ENCODE measurements at regions not wholly inside any gene's neighbourhood (a gene's known extent, or its start where the extent isn't known, plus 50 kb on each side); places are given as distances from the start of the nearest gene placed in this dataset.
"Not testable (repeated sequence)": the region's sequence is repeated elsewhere in the genome, so short reads cannot be mapped to it uniquely, and the experiment has no call there.

- H3K27me3 ChIP-seq (ENCODE audit: insufficient read depth, poor library complexity, severe bottlenecking) = no peaks in the 10 kb centered on the region
- no peaks in the 10 kb centered on the region for H3K4me1 ChIP-seq (ENCODE audit: insufficient read depth, poor library complexity, severe bottlenecking)
- ATAC-seq (ENCODE audit: low read depth) (no peak), DNase-seq (ENCODE audit: low spot score) (no peak)
- no peak overlapping the region for H3K27ac ChIP-seq (ENCODE audit: poor library complexity, severe bottlenecking)
- no peaks in the 10 kb centered on the region for H3K36me3 ChIP-seq (ENCODE audit: low read depth)
- TF ChIP-seq CTCF (IDR thresholded peaks at IDR 0.05; ENCODE audit: poor library complexity, severe bottlenecking) = no peak
- H3K9me3 ChIP-seq (ENCODE audit: severe bottlenecking) = no peaks in the 10 kb centered on the region
- H3K4me3 ChIP-seq (ENCODE audit: severe bottlenecking) = no peak overlapping the region
Observed at GRCh38 chr2:194291104-194291503, 1365.9 kb upstream of the SLC39A10 start.

GRCh38 chr2:194289712-194290346 lies 1367.2 kb upstream of the SLC39A10 start:
- Histone ChIP-seq H3K36me3 (ENCODE audit: low read depth) (no peaks in the 10 kb centered on the region), H3K27ac (ENCODE audit: poor library complexity, severe bottlenecking) (no peak overlapping the region), H3K27me3 (ENCODE audit: insufficient read depth, poor library complexity, severe bottlenecking) (no peaks in the 10 kb centered on the region), H3K9me3 (ENCODE audit: severe bottlenecking) (no peaks in the 10 kb centered on the region), H3K4me1 (ENCODE audit: insufficient read depth, poor library complexity, severe bottlenecking) (no peaks in the 10 kb centered on the region), H3K4me3 (ENCODE audit: severe bottlenecking) (no peak overlapping the region)
- DNase-seq (ENCODE audit: low spot score) = no peak
- no peak for ATAC-seq (ENCODE audit: low read depth)
- no peak for TF ChIP-seq CTCF (IDR thresholded peaks at IDR 0.05; ENCODE audit: poor library complexity, severe bottlenecking)

- H3K4me3 ChIP-seq (ENCODE audit: severe bottlenecking); H3K4me1 ChIP-seq (ENCODE audit: insufficient read depth, poor library complexity, severe bottlenecking); DNase-seq (ENCODE audit: low spot score); H3K36me3 ChIP-seq (ENCODE audit: low read depth); H3K9me3 ChIP-seq (ENCODE audit: severe bottlenecking); ATAC-seq (ENCODE audit: low read depth); H3K27ac ChIP-seq (ENCODE audit: poor library complexity, severe bottlenecking); H3K27me3 ChIP-seq (ENCODE audit: insufficient read depth, poor library complexity, severe bottlenecking): not testable (repeated sequence)
Observed at GRCh38 chr2:194276667-194277066, 1380.4 kb upstream of the SLC39A10 start.

- no peaks in the 10 kb centered on the region for H3K9me3 ChIP-seq (ENCODE audit: severe bottlenecking)
- no peaks in the 10 kb centered on the region for H3K36me3 ChIP-seq (ENCODE audit: low read depth)
- H3K4me1 ChIP-seq (ENCODE audit: insufficient read depth, poor library complexity, severe bottlenecking) = no peaks in the 10 kb centered on the region
- DNase-seq (ENCODE audit: low spot score) (no peak), ATAC-seq (ENCODE audit: low read depth) (no peak)
- TF ChIP-seq CTCF (IDR thresholded peaks at IDR 0.05; ENCODE audit: poor library complexity, severe bottlenecking) = no peak
- no peak overlapping the region for H3K4me3 ChIP-seq (ENCODE audit: severe bottlenecking)
- H3K27ac ChIP-seq (ENCODE audit: poor library complexity, severe bottlenecking) = no peak overlapping the region
- H3K27me3 ChIP-seq (ENCODE audit: insufficient read depth, poor library complexity, severe bottlenecking) = no peaks in the 10 kb centered on the region
Observed at GRCh38 chr2:194271293-194271961, 1385.6 kb upstream of the SLC39A10 start.

GRCh38 chr2:194270648-194271047 lies 1386.4 kb upstream of the SLC39A10 start:
- no peak for DNase-seq (ENCODE audit: low spot score)
- no peaks in the 10 kb centered on the region for H3K9me3 ChIP-seq (ENCODE audit: severe bottlenecking)
- no peaks in the 10 kb centered on the region for H3K27me3 ChIP-seq (ENCODE audit: insufficient read depth, poor library complexity, severe bottlenecking)
- H3K4me1 ChIP-seq (ENCODE audit: insufficient read depth, poor library complexity, severe bottlenecking) = no peaks in the 10 kb centered on the region
- ATAC-seq (ENCODE audit: low read depth) = no peak
- no peak overlapping the region for H3K4me3 ChIP-seq (ENCODE audit: severe bottlenecking)
- H3K27ac ChIP-seq (ENCODE audit: poor library complexity, severe bottlenecking) = no peak overlapping the region
- no peaks in the 10 kb centered on the region for H3K36me3 ChIP-seq (ENCODE audit: low read depth)
- TF ChIP-seq CTCF (IDR thresholded peaks at IDR 0.05; ENCODE audit: poor library complexity, severe bottlenecking) = no peak
